Astrocyte (in vitro differentiated cells and primary cell): ENCODE measurements at regions not wholly inside any gene's neighbourhood (a gene's known extent, or its start where the extent isn't known, plus 50 kb on each side); places are given as distances from the start of the nearest gene placed in this dataset.

ENCODE experiments used
- CTCF ChIP-seq: IDR thresholded peaks from 2 replicates; pipeline ENCODE4 v1.5.1; 2011; ENCODE audit warnings: low read depth, mild to moderate bottlenecking, inconsistent platforms, low read length, moderate library complexity; ENCODE audit not compliant: insufficient read depth
- EZH2 ChIP-seq: IDR thresholded peaks from 2 replicates; pipeline ENCODE4 v1.6.1; 2012; ENCODE audit warnings: mild to moderate bottlenecking, low read length, inconsistent platforms; ENCODE audit not compliant: insufficient read depth

DNA sequence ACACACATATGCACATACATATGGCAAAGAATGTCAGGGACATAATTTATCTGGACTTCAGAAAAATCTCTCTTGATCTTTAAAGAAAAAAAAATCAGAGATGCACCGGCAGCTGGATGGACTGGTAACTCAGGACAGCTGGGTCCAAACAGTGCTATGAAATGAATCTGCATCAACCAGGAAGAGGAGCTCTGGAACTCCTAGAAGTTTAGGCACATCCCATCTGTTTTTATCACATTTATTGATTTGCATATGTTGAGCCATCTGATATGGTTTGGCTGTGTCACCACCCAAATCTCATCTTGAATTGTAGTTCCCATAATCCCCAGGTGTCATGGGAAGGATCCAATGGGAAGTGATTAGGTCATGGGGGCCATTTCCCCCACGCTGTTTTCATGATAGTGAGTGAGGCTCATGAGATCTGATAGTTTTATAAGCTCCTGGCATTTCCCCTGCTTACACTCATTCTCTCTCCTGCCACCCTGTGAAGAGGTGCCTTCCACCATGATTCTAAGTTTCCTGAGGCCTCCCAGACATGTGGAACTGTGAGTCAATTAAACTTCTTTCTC lies 87.7 kb upstream of the AKIP1 start:
- no peak for TF ChIP-seq CTCF
- TF ChIP-seq EZH2: no peak
